Stimulated activated memory B cell treated with anti-CD40 and anti-IgM and Interleukin-4, amounts not matched to agents 10 μg/mL and 1 μg/mL and 100 μg/mL, for 72 hours (primary cell): ENCODE measurements at regions not wholly inside any gene's neighbourhood (a gene's known extent, or its start where the extent isn't known, plus 50 kb on each side); places are given as distances from the start of the nearest gene placed in this dataset.
"Not testable (repeated sequence)": the region's sequence is repeated elsewhere in the genome, so short reads cannot be mapped to it uniquely, and the experiment has no call there.

Experiments
- ATAC-seq: fragments of 150-1000 bp; cut with Tn5 transposase; 2 replicates; pipeline ENCODE4 v1.10.0; 2021
- H3K27ac Mint-ChIP-seq: one replicate; pipeline ENCODE4 v1.8.0; 2022; ENCODE audit warnings: mild to moderate bottlenecking, mixed read lengths
- H3K27me3 Mint-ChIP-seq: one replicate; pipeline ENCODE4 v1.8.0; 2022; ENCODE audit warnings: mixed read lengths
- H3K36me3 Mint-ChIP-seq: one replicate; pipeline ENCODE4 v1.8.0; 2022; ENCODE audit warnings: mixed read lengths
- H3K4me1 Mint-ChIP-seq: one replicate; pipeline ENCODE4 v1.8.0; 2022; ENCODE audit warnings: mixed read lengths
- H3K4me3 Mint-ChIP-seq: one replicate; pipeline ENCODE4 v1.8.0; 2022; ENCODE audit warnings: mild to moderate bottlenecking, moderate library complexity, mixed read lengths
- H3K9me3 Mint-ChIP-seq: one replicate; pipeline ENCODE4 v1.8.0; 2022; ENCODE audit warnings: mixed read lengths

- Mint-ChIP-seq H3K27me3 (peaks cover 18% of the 10 kb centered on the region), H3K9me3 (peaks cover 3% of the 10 kb centered on the region), H3K4me1 (no peaks in the 10 kb centered on the region), H3K36me3 (no peaks in the 10 kb centered on the region), H3K4me3 (no peak overlapping the region), H3K27ac (no peak overlapping the region)
- no peak for ATAC-seq
Observed at GRCh38 chr1:114262337-114262736, 108.7 kb upstream of the SYT6 start.

GRCh38 chr1:114260805-114261484 lies 107.3 kb upstream of the SYT6 start:
- Mint-ChIP-seq H3K27me3 (peaks cover 8% of the 10 kb centered on the region), H3K27ac (no peak overlapping the region), H3K4me1 (no peaks in the 10 kb centered on the region), H3K9me3 (no peaks in the 10 kb centered on the region), H3K36me3 (no peaks in the 10 kb centered on the region), H3K4me3 (no peak overlapping the region)
- ATAC-seq, result no peak

GRCh38 chr1:114259511-114260160 lies 106.0 kb upstream of the SYT6 start:
- H3K4me1 Mint-ChIP-seq, result no peaks in the 10 kb centered on the region
- no peak overlapping the region for H3K27ac Mint-ChIP-seq
- H3K27me3 Mint-ChIP-seq, result no peaks in the 10 kb centered on the region
- H3K36me3 Mint-ChIP-seq, result no peaks in the 10 kb centered on the region
- H3K4me3 Mint-ChIP-seq, result no peak overlapping the region
- no peak for ATAC-seq
- H3K9me3 Mint-ChIP-seq, result no peaks in the 10 kb centered on the region

GRCh38 chr1:114258633-114259032 lies 105.0 kb upstream of the SYT6 start:
- Mint-ChIP-seq H3K4me1 (no peaks in the 10 kb centered on the region), H3K36me3 (no peaks in the 10 kb centered on the region), H3K4me3 (no peak overlapping the region), H3K27ac (no peak overlapping the region), H3K27me3 (no peaks in the 10 kb centered on the region), H3K9me3 (peaks cover 3% of the 10 kb centered on the region)
- ATAC-seq, result no peak

GRCh38 chr1:114258074-114258473 lies 104.4 kb upstream of the SYT6 start:
- Mint-ChIP-seq H3K9me3 (peaks cover 3% of the 10 kb centered on the region), H3K36me3 (no peaks in the 10 kb centered on the region), H3K4me3 (no peak overlapping the region), H3K27me3 (no peaks in the 10 kb centered on the region), H3K4me1 (no peaks in the 10 kb centered on the region), H3K27ac (no peak overlapping the region)
- no peak for ATAC-seq

GRCh38 chr1:114257554-114257953 lies 103.9 kb upstream of the SYT6 start:
- no peak overlapping the region for H3K27ac Mint-ChIP-seq
- no peaks in the 10 kb centered on the region for H3K4me1 Mint-ChIP-seq
- H3K36me3 Mint-ChIP-seq, result no peaks in the 10 kb centered on the region
- no peak for ATAC-seq
- no peaks in the 10 kb centered on the region for H3K27me3 Mint-ChIP-seq
- H3K4me3 Mint-ChIP-seq, result no peak overlapping the region
- peaks cover 3% of the 10 kb centered on the region for H3K9me3 Mint-ChIP-seq

- Mint-ChIP-seq H3K4me1 (no peaks in the 10 kb centered on the region), H3K4me3 (no peak overlapping the region), H3K27ac (no peak overlapping the region), H3K9me3 (peaks cover 3% of the 10 kb centered on the region), H3K27me3 (no peaks in the 10 kb centered on the region), H3K36me3 (no peaks in the 10 kb centered on the region)
- no peak for ATAC-seq
Observed at GRCh38 chr1:114253900-114254299, 100.2 kb upstream of the SYT6 start.

- no peak overlapping the region for H3K27ac Mint-ChIP-seq
- H3K9me3 Mint-ChIP-seq, result peaks cover 3% of the 10 kb centered on the region
- ATAC-seq, result no peak
- H3K27me3 Mint-ChIP-seq, result no peaks in the 10 kb centered on the region
- no peaks in the 10 kb centered on the region for H3K4me1 Mint-ChIP-seq
- H3K4me3 Mint-ChIP-seq, result no peak overlapping the region
- no peaks in the 10 kb centered on the region for H3K36me3 Mint-ChIP-seq
Observed at GRCh38 chr1:114251573-114251939, 97.9 kb upstream of the SYT6 start.

GRCh38 chr1:114250683-114251572 lies 97.3 kb upstream of the SYT6 start:
- Mint-ChIP-seq H3K4me3 (no peak overlapping the region), H3K27ac (no peak overlapping the region), H3K4me1 (no peaks in the 10 kb centered on the region), H3K36me3 (no peaks in the 10 kb centered on the region), H3K9me3 (peaks cover 3% of the 10 kb centered on the region), H3K27me3 (no peaks in the 10 kb centered on the region)
- peak; percentile 36 for ATAC-seq

GRCh38 chr1:114249691-114250090 lies 96.0 kb upstream of the SYT6 start:
- H3K4me1 Mint-ChIP-seq, result no peaks in the 10 kb centered on the region
- H3K36me3 Mint-ChIP-seq, result no peaks in the 10 kb centered on the region
- no peak overlapping the region for H3K27ac Mint-ChIP-seq
- no peak overlapping the region for H3K4me3 Mint-ChIP-seq
- no peak for ATAC-seq
- peaks cover 8% of the 10 kb centered on the region for H3K27me3 Mint-ChIP-seq
- H3K9me3 Mint-ChIP-seq, result peaks cover 3% of the 10 kb centered on the region

GRCh38 chr1:114248162-114248561 lies 94.5 kb upstream of the SYT6 start:
- H3K9me3 Mint-ChIP-seq, result peaks cover 8% of the 10 kb centered on the region
- H3K27ac Mint-ChIP-seq, result no peak overlapping the region
- no peaks in the 10 kb centered on the region for H3K36me3 Mint-ChIP-seq
- no peaks in the 10 kb centered on the region for H3K4me1 Mint-ChIP-seq
- H3K27me3 Mint-ChIP-seq, result peaks cover 19% of the 10 kb centered on the region
- no peak overlapping the region for H3K4me3 Mint-ChIP-seq
- no peak for ATAC-seq

GRCh38 chr1:114242531-114243210 lies 89.0 kb upstream of the SYT6 start:
- peaks cover 24% of the 10 kb centered on the region for H3K27me3 Mint-ChIP-seq
- H3K36me3 Mint-ChIP-seq, H3K9me3 Mint-ChIP-seq, H3K4me3 Mint-ChIP-seq, H3K27ac Mint-ChIP-seq, H3K4me1 Mint-ChIP-seq, ATAC-seq: not testable (repeated sequence)

- peaks cover 9% of the 10 kb centered on the region for H3K27me3 Mint-ChIP-seq
- H3K36me3 Mint-ChIP-seq, result no peaks in the 10 kb centered on the region
- no peak for ATAC-seq
- peaks cover 2% of the 10 kb centered on the region for H3K9me3 Mint-ChIP-seq
- no peak overlapping the region for H3K27ac Mint-ChIP-seq
- H3K4me1 Mint-ChIP-seq, result peaks cover 10% of the 10 kb centered on the region
- H3K4me3 Mint-ChIP-seq, result no peak overlapping the region
Observed at GRCh38 chr1:114238053-114238452, 84.4 kb upstream of the SYT6 start.

- Mint-ChIP-seq H3K36me3 (no peaks in the 10 kb centered on the region), H3K27ac (no peak overlapping the region), H3K27me3 (peaks cover 9% of the 10 kb centered on the region), H3K4me1 (peaks cover 10% of the 10 kb centered on the region), H3K4me3 (no peak overlapping the region), H3K9me3 (no peaks in the 10 kb centered on the region)
- ATAC-seq, result no peak
Observed at GRCh38 chr1:114236517-114236916, 82.8 kb upstream of the SYT6 start.

GRCh38 chr1:114235960-114236359 lies 82.3 kb upstream of the SYT6 start:
- no peak overlapping the region for H3K27ac Mint-ChIP-seq
- ATAC-seq, result no peak

More at GRCh38 chr1:114235960-114236359, 82.3 kb upstream of the SYT6 start:
- peaks cover 9% of the 10 kb centered on the region for H3K27me3 Mint-ChIP-seq
- no peaks in the 10 kb centered on the region for H3K9me3 Mint-ChIP-seq
- H3K36me3 Mint-ChIP-seq, result no peaks in the 10 kb centered on the region
- peaks cover 10% of the 10 kb centered on the region for H3K4me1 Mint-ChIP-seq
- H3K4me3 Mint-ChIP-seq, result no peak overlapping the region
